Trophoblast cell (in vitro differentiated cells and primary cell): ENCODE measurements at regions not wholly inside any gene's neighbourhood (a gene's known extent, or its start where the extent isn't known, plus 50 kb on each side); places are given as distances from the start of the nearest gene placed in this dataset.

Source experiments
- DNase-seq, 2 donors: peaks; one replicate each; pipeline ENCODE4 v3.0.0-alpha.2; 2016
- H2AFZ ChIP-seq: 2 replicates; pipeline ENCODE4 v1.6.1; 2013; ENCODE audit warnings: low read length, moderate library complexity, mild to moderate bottlenecking; ENCODE audit not compliant: insufficient read depth, poor library complexity
- H2AK5ac ChIP-seq: 2 replicates; pipeline ENCODE4 v1.6.1; 2013; ENCODE audit warnings: mild to moderate bottlenecking, low read length
- H2BK120ac ChIP-seq: 2 replicates; pipeline ENCODE4 v1.6.1; 2013; ENCODE audit warnings: low read length, mild to moderate bottlenecking, moderate library complexity; ENCODE audit not compliant: insufficient read depth, poor library complexity
- H2BK12ac ChIP-seq: 2 replicates; pipeline ENCODE4 v1.6.1; 2013; ENCODE audit warnings: mild to moderate bottlenecking, low read length, moderate library complexity
- H2BK5ac ChIP-seq: 2 replicates; pipeline ENCODE4 v1.6.1; 2013; ENCODE audit warnings: low read length, low read depth, moderate library complexity, mild to moderate bottlenecking; ENCODE audit not compliant: poor library complexity
- H3K14ac ChIP-seq: 2 replicates; pipeline ENCODE4 v1.6.1; 2013; ENCODE audit warnings: mild to moderate bottlenecking, low read length
- H3K18ac ChIP-seq: 2 replicates; pipeline ENCODE4 v1.6.1; 2013; ENCODE audit warnings: mild to moderate bottlenecking, low read length
- H3K23ac ChIP-seq: 2 replicates; pipeline ENCODE4 v1.6.1; 2013; ENCODE audit warnings: low read length
- H3K27ac ChIP-seq: 2 replicates; pipeline ENCODE4 v1.5.1; 2013; ENCODE audit warnings: low read depth, mild to moderate bottlenecking, inconsistent platforms, low read length, moderate library complexity
- H3K27me3 ChIP-seq: 2 replicates; pipeline ENCODE4 v1.6.1; 2013; ENCODE audit warnings: inconsistent platforms, mild to moderate bottlenecking, low read length, moderate library complexity; ENCODE audit not compliant: insufficient read depth
- H3K36me3 ChIP-seq, 2 experiments: 1 replicate in 1 of 2; 2 replicates in 1 of 2; pipeline ENCODE4 v1.6.1; 2013; ENCODE audit warnings: low read length in 2 of 2, mild to moderate bottlenecking in 2 of 2, moderate library complexity in 1 of 2; ENCODE audit not compliant: insufficient read depth in 2 of 2, control insufficient read depth in 1 of 2
- H3K4ac ChIP-seq: 2 replicates; pipeline ENCODE4 v1.6.1; 2013; ENCODE audit warnings: low read depth, mild to moderate bottlenecking, low read length, moderate library complexity
- H3K4me1 ChIP-seq, 2 experiments: 1 replicate in 1 of 2; 2 replicates in 1 of 2; pipeline ENCODE4 v1.6.1; 2013; ENCODE audit warnings: low read length in 2 of 2, mild to moderate bottlenecking in 2 of 2, moderate library complexity in 1 of 2; ENCODE audit not compliant: insufficient read depth in 2 of 2, control insufficient read depth in 1 of 2
- H3K4me2 ChIP-seq: 2 replicates; pipeline ENCODE4 v1.6.1; 2013; ENCODE audit warnings: inconsistent platforms, mild to moderate bottlenecking, low read length, moderate library complexity
- H3K4me3 ChIP-seq: 2 replicates; pipeline ENCODE4 v1.5.1; 2013; ENCODE audit warnings: mild to moderate bottlenecking, low read depth, low read length, inconsistent platforms
- H3K79me1 ChIP-seq: one replicate; pipeline ENCODE4 v1.6.1; 2013; ENCODE audit warnings: low read length
- H3K79me2 ChIP-seq: 2 replicates; pipeline ENCODE4 v1.6.1; 2013; ENCODE audit warnings: low read length, mild to moderate bottlenecking; ENCODE audit not compliant: control insufficient read depth, insufficient read depth, poor library complexity
- H3K9ac ChIP-seq: 2 replicates; pipeline ENCODE4 v1.6.1; 2013; ENCODE audit warnings: mild to moderate bottlenecking, low read length
- H3K9me3 ChIP-seq: 2 replicates; pipeline ENCODE4 v1.6.1; 2013; ENCODE audit warnings: low read depth, mild to moderate bottlenecking, control low read depth, inconsistent platforms, low read length; ENCODE audit not compliant: insufficient read depth
- H4K12ac ChIP-seq: 2 replicates; pipeline ENCODE4 v1.6.1; 2013; ENCODE audit warnings: low read depth, mild to moderate bottlenecking, low read length, moderate library complexity
- H4K8ac ChIP-seq: 2 replicates; pipeline ENCODE4 v1.6.1; 2013; ENCODE audit warnings: low read depth, mild to moderate bottlenecking, low read length, moderate library complexity
- H4K91ac ChIP-seq: one replicate; pipeline ENCODE4 v1.6.1; 2013; ENCODE audit warnings: low read depth, mild to moderate bottlenecking, low read length, moderate library complexity
- WGBS: extraction: QIAGEN DNeasy Blood & Tissue Kit; methylation state at CpG from one replicate; pipeline ENCODE4 v1.1.7; 2013; ENCODE audit warnings: missing lambda C conversion rate; ENCODE audit not compliant: insufficient read length, insufficient coverage; ENCODE audit errors: extremely low coverage; 5-methylcytosine and 5-hydroxymethylcytosine counted together

DNA sequence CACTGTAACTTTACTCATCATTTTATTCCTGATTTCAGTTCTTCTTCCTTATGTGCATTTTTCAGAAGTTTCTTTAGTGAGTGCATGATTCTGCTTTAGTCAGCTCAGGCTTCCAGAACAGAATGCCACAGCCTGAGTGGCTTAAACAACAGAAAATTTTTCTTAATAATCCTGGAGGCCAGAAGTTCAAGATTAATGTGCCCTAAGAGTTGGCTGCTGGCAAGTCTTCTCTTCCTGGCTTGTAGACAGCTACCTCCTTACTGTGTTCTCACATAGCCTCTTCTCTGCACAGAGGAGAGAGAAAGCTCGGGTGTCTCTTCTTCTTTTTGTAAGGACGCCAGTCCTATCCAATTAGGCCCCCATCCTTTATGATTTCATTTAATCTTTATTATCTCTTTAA is 443.1 kb upstream of the RGS17 start:
- Histone ChIP-seq H3K4me3 (no peak overlapping the region), H2AFZ (no peak overlapping the region), H3K4ac (no peak overlapping the region), H3K79me1 (no peaks in the 10 kb centered on the region), H2BK12ac (no peak overlapping the region), H3K4me1 (no peaks in the 10 kb centered on the region), H3K14ac (no peak overlapping the region), H4K91ac (no peak overlapping the region), H4K8ac (no peak overlapping the region), H3K23ac (no peak overlapping the region), H2BK5ac (no peak overlapping the region), H3K79me2 (no peaks in the 10 kb centered on the region), H4K12ac (no peak overlapping the region), H3K27ac (no peak overlapping the region), H3K9ac (no peak overlapping the region), H3K36me3 (no peaks in the 10 kb centered on the region), H3K9me3 (no peaks in the 10 kb centered on the region), H3K18ac (no peak overlapping the region), H3K4me2 (no peak overlapping the region), H2AK5ac (no peak overlapping the region), H2BK120ac (no peak overlapping the region), H3K27me3 (no peaks in the 10 kb centered on the region)
- no peak for DNase-seq
- no CpG with 5 or more reads among the region's 2 CpGs for WGBS

GRCh38 chr6:153572371-153572770 is 441.3 kb upstream of the RGS17 start:
- Histone ChIP-seq H3K9ac (no peak overlapping the region), H2AK5ac (no peak overlapping the region), H3K23ac (no peak overlapping the region), H4K8ac (no peak overlapping the region), H3K4me2 (no peak overlapping the region), H3K9me3 (no peaks in the 10 kb centered on the region), H2BK120ac (no peak overlapping the region), H4K91ac (no peak overlapping the region), H3K4me1 (no peaks in the 10 kb centered on the region), H3K79me2 (no peaks in the 10 kb centered on the region), H3K14ac (no peak overlapping the region), H3K18ac (no peak overlapping the region), H2AFZ (no peak overlapping the region), H3K27ac (no peak overlapping the region), H3K36me3 (no peaks in the 10 kb centered on the region), H3K79me1 (no peaks in the 10 kb centered on the region), H4K12ac (no peak overlapping the region), H2BK12ac (no peak overlapping the region), H3K27me3 (no peaks in the 10 kb centered on the region), H3K4ac (no peak overlapping the region), H3K4me3 (no peak overlapping the region), H2BK5ac (no peak overlapping the region)
- no CpG with 5 or more reads among the region's 3 CpGs for WGBS
- no peak for DNase-seq

GRCh38 chr6:153568628-153569027 is 437.5 kb upstream of the RGS17 start:
- H3K4me3 ChIP-seq, result no peak overlapping the region
- WGBS, result no CpG with 5 or more reads among the region's 1 CpG
- H2AFZ ChIP-seq, result no peak overlapping the region
- no peaks in the 10 kb centered on the region for H3K36me3 ChIP-seq
- H3K9me3 ChIP-seq, result no peaks in the 10 kb centered on the region
- no peaks in the 10 kb centered on the region for H3K79me1 ChIP-seq
- H3K4me1 ChIP-seq, result peaks cover 3 to 5% of the 10 kb centered on the region in 2 experiments
- no peak overlapping the region for H4K12ac ChIP-seq
- H3K23ac ChIP-seq, result no peak overlapping the region
- H2BK12ac ChIP-seq, result no peak overlapping the region
- DNase-seq, result peak in 1 of 2 donors; percentile 47
- no peak overlapping the region for H2BK120ac ChIP-seq
- no peak overlapping the region for H3K18ac ChIP-seq
- no peak overlapping the region for H3K27ac ChIP-seq
- H2AK5ac ChIP-seq, result no peak overlapping the region
- no peak overlapping the region for H3K14ac ChIP-seq
- H3K79me2 ChIP-seq, result no peaks in the 10 kb centered on the region
- H3K27me3 ChIP-seq, result no peaks in the 10 kb centered on the region
- no peak overlapping the region for H3K4me2 ChIP-seq
- H4K91ac ChIP-seq, result no peak overlapping the region
- H2BK5ac ChIP-seq, result no peak overlapping the region
- H4K8ac ChIP-seq, result no peak overlapping the region
- no peak overlapping the region for H3K9ac ChIP-seq
- no peak overlapping the region for H3K4ac ChIP-seq

DNA sequence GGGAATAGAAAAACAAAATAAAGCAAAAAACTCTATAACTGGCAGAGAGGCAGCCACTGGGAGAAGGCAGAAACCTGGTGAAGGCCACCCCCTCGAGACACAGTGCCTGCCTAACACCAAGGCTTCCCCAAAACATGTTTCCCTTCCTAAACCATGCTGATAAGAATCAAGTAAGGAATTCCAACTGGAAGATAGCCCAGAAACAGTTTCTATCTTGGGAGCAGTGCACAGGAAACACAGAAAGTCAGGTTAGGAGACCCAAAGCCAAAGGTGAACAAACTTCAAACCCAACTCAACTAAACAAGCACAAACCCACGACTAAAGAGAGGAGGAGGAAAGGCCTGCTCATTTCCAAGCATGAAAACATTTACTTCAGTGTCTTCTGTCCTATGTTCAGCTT is 433.7 kb upstream of the RGS17 start:
- H4K12ac ChIP-seq, result no peak overlapping the region
- no CpG with 5 or more reads among the region's 2 CpGs for WGBS
- no peak overlapping the region for H2BK12ac ChIP-seq
- no peak overlapping the region for H2BK120ac ChIP-seq
- H3K36me3 ChIP-seq, result no peaks in the 10 kb centered on the region
- H3K27ac ChIP-seq, result no peak overlapping the region
- no peak overlapping the region for H2BK5ac ChIP-seq
- no peaks in the 10 kb centered on the region for H3K9me3 ChIP-seq
- no peak overlapping the region for H3K23ac ChIP-seq
- no peaks in the 10 kb centered on the region for H3K27me3 ChIP-seq
- H3K79me1 ChIP-seq, result no peaks in the 10 kb centered on the region
- peaks cover 3 to 5% of the 10 kb centered on the region in 2 experiments for H3K4me1 ChIP-seq
- no peak overlapping the region for H2AK5ac ChIP-seq
- no peak overlapping the region for H3K18ac ChIP-seq
- no peak overlapping the region for H2AFZ ChIP-seq
- H3K14ac ChIP-seq, result no peak overlapping the region
- DNase-seq, result no peak
- H3K9ac ChIP-seq, result no peak overlapping the region
- no peak overlapping the region for H3K4ac ChIP-seq
- H3K79me2 ChIP-seq, result no peaks in the 10 kb centered on the region
- no peak overlapping the region for H3K4me2 ChIP-seq
- H4K8ac ChIP-seq, result no peak overlapping the region
- no peak overlapping the region for H3K4me3 ChIP-seq
- H4K91ac ChIP-seq, result no peak overlapping the region
